Omental fat pad (tissue), 3 donors: ENCODE measurements at regions not wholly inside any gene's neighbourhood (a gene's known extent, or its start where the extent isn't known, plus 50 kb on each side); places are given as distances from the start of the nearest gene placed in this dataset.

Source experiments
- ATAC-seq: fragments of 150-250 bp; one replicate; pipeline ENCODE4 v1.9.1; 2016; ENCODE audit warnings: mild to moderate bottlenecking, moderate library complexity; ENCODE audit not compliant: low FRiP score
- DNase-seq: peaks from one replicate; pipeline ENCODE4 v3.0.0-alpha.2; 2019; ENCODE audit warnings: low spot score
- TF ChIP-seq, protein P1 (sequence below), 3 donors: fragments of 450-650 bp; IDR thresholded peaks; one replicate each; pipeline ENCODE4 v1.5.1; 2016 to 2017; ENCODE audit warnings: antibody characterized with exemption in 3 of 3, mild to moderate bottlenecking in 3 of 3, moderate library complexity in 2 of 3

DNA sequence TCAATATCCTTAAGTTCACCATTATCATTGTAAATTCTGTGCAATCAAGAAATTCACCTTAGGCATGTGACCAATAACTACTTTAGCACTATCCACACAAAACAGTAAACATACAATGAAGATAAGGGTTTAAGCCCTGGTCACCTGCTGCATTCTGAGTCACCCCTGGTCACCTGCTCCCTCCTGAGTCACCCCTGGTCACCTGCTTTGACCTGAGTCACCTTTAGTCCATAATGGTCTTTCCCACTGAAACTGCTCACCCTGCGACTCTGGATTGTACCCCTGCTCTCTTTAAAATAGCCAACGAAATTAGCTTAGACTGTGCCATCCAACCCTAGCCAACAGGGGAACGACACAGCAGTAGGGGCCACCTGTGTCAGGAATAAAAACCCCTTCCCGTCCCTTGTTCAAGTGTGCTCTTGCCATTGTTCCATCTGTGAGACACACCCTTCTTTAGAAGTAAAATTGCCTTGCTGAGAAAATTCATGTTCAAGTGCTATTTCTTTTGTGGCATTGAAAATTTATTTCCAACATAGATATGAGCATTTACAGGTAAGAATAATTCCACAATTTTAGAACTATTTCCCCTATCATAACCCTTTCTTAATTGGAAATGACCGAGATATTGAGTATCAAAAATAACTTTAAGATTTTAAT, 902.8 kb downstream of the DSC3 start:
- ATAC-seq = no peak
- DNase-seq = no peak
- TF ChIP-seq, protein P1, sequence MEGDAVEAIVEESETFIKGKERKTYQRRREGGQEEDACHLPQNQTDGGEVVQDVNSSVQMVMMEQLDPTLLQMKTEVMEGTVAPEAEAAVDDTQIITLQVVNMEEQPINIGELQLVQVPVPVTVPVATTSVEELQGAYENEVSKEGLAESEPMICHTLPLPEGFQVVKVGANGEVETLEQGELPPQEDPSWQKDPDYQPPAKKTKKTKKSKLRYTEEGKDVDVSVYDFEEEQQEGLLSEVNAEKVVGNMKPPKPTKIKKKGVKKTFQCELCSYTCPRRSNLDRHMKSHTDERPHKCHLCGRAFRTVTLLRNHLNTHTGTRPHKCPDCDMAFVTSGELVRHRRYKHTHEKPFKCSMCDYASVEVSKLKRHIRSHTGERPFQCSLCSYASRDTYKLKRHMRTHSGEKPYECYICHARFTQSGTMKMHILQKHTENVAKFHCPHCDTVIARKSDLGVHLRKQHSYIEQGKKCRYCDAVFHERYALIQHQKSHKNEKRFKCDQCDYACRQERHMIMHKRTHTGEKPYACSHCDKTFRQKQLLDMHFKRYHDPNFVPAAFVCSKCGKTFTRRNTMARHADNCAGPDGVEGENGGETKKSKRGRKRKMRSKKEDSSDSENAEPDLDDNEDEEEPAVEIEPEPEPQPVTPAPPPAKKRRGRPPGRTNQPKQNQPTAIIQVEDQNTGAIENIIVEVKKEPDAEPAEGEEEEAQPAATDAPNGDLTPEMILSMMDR (IDR thresholded peaks at IDR 0.05) = no peak

DNA sequence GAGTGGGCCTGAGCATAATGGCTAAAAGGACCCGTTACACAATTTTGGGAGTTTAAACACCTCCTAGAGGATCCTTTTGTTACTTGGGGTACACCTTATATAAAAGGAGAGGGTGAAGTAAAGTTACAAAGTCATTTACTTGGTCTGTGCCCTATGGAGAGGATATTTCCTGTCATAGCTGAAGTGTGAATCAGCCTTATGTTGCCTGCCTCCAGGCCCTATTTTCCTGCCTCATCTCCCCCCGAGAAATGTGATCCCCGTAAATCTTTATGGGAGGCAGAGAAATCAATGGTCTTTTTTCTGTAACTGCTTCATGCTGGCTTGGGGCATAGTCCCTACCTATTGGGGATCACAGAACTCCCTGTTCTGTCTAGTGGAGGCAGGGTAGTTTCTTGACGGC, 906.6 kb downstream of the DSC3 start:
- TF ChIP-seq, protein P1 (IDR thresholded peaks at IDR 0.05) = no peak
- no peak for DNase-seq
- ATAC-seq = no peak

DNA sequence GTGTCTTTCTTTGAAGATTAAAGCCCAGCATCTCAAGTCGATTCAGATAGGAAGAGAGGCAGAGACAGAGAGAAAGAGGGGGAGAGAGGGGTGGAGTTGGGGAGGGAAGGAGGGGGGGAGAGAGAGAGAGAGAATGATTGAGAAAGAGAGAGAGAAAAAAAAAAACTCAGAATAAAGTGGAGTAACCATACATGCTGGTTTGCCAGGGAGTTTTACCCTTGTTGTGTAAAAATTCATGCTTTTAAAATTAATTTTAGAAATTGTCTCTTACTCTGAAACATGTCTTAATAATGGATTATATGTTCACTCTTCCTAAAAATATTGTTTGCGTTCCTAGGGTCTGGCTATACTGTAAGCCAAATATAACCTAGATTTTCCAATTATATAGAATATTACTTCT, 908.5 kb downstream of the DSC3 start:
- TF ChIP-seq, protein P1 (IDR thresholded peaks at IDR 0.05) = no peak
- ATAC-seq (no peak), DNase-seq (no peak)

DNA sequence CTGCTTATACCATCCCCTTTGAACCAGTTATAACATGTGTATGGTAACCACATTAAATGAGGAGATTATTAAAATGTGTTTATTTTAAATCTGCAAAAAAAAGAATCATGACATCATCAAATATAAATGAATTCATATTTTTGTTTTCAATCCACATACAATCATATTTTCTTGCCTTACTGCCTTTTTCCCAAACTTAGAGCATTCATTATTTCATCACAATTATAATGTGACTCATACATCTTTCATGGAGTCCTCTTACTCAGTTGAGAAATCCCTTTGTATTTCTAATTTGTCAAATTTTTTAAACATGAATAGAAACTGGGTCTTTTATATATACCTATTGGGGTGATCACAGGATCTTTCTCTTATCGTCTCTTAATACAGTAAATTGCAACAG, 909.6 kb downstream of the DSC3 start:
- TF ChIP-seq, protein P1 (IDR thresholded peaks at IDR 0.05) = no peak
- DNase-seq (no peak), ATAC-seq (no peak)

- TF ChIP-seq, protein P1 (IDR thresholded peaks at IDR 0.05) = no peak
- ATAC-seq (no peak), DNase-seq (no peak)
Observed at GRCh38 chr18:30121397-30121796, 921.1 kb downstream of the DSC3 start.

DNA sequence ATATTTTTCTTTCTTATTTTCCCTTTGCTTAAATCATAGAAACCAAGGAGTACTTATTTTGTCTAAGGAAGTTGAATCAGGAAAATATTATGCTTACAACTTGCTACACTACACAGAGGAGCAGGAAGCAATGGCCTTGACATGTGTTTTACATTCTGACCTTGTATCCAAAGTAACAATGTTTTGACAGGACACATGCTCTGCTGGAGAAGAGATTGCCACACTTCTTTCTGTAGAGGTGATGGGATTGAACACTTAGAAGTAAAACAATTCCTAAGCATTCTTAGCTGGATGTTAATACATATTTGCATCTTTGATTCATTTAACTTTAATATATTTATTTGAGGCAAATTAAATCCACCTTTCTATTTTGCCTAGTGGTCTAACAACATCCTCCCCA, 929.1 kb downstream of the DSC3 start:
- DNase-seq = no peak
- ATAC-seq = no peak
- TF ChIP-seq, protein P1 (IDR thresholded peaks at IDR 0.05) = no peak

DNA sequence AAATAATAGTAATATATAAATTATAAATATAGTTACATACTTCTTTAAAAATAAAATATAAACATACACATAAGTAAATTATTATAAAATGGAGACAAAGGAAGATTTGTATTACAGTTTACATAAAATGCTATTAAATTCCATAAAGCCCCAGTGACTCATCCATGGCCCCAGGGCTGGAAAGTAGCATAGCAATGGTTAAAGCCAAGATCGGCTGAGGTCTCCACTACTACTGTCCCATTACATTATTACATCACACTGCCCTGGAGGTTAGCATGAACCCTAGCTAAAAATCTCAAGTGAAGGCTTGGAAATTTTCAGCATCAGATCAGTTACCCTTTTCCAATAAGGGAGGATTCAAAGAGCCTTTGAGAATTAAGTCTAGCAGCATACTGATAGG, 936.2 kb downstream of the DSC3 start:
- DNase-seq (no peak), ATAC-seq (no peak)
- TF ChIP-seq, protein P1 (IDR thresholded peaks at IDR 0.05) = no peak
